Activated T-helper 1 cell treated with anti-CD3 and anti-CD28 coated beads, Interleukin-12 subunit alpha, Interleukin-12 subunit beta, Interleukin-2, Interleukin-4 antibody, amounts not matched to agents 30 ng/mL and 10 ng/mL and 1 ng/mL, durations not matched to agents 14 hours and 24 hours and 36 hours (primary cell): ENCODE measurements at regions not wholly inside any gene's neighbourhood (a gene's known extent, or its start where the extent isn't known, plus 50 kb on each side); places are given as distances from the start of the nearest gene placed in this dataset.
"Not testable (repeated sequence)": the region's sequence is repeated elsewhere in the genome, so short reads cannot be mapped to it uniquely, and the experiment has no call there.

Source experiments
- DNase-seq: peaks from one replicate; pipeline ENCODE4 v3.0.0; 2021; ENCODE audit warnings: low spot score
- H3K27ac Mint-ChIP-seq: one replicate; pipeline ENCODE4 v1.8.0; 2021; ENCODE audit warnings: mild to moderate bottlenecking, mixed read lengths
- H3K27me3 Mint-ChIP-seq: one replicate; pipeline ENCODE4 v1.8.0; 2022; ENCODE audit warnings: mild to moderate bottlenecking, moderate library complexity, mixed read lengths; ENCODE audit not compliant: insufficient read depth
- H3K36me3 Mint-ChIP-seq: one replicate; pipeline ENCODE4 v1.8.0; 2021; ENCODE audit warnings: low read depth, mixed read lengths
- H3K4me1 Mint-ChIP-seq: one replicate; pipeline ENCODE4 v1.8.0; 2021; ENCODE audit warnings: low read depth, mixed read lengths
- H3K4me3 Mint-ChIP-seq: one replicate; pipeline ENCODE4 v1.8.0; 2021; ENCODE audit warnings: mild to moderate bottlenecking, moderate library complexity, mixed read lengths
- H3K9me3 Mint-ChIP-seq: one replicate; pipeline ENCODE4 v1.8.0; 2021; ENCODE audit warnings: mixed read lengths
- intact Hi-C: fragments of 100-400 bp; cut with micrococcal nuclease; formaldehyde crosslinking; loops from one replicate; pipeline ENCODE4 v1.15.1; 2024

- Mint-ChIP-seq H3K27ac (no peak overlapping the region), H3K36me3 (no peaks in the 10 kb centered on the region), H3K4me3 (no peak overlapping the region), H3K27me3 (no peaks in the 10 kb centered on the region), H3K4me1 (no peaks in the 10 kb centered on the region), H3K9me3 (peaks cover 7% of the 10 kb centered on the region)
- intact Hi-C loops: no loop called here
- DNase-seq: no peak
These were observed 304.3 kb downstream of the COL12A1 start for GRCh38 chr6:74901576-74901975.

DNA sequence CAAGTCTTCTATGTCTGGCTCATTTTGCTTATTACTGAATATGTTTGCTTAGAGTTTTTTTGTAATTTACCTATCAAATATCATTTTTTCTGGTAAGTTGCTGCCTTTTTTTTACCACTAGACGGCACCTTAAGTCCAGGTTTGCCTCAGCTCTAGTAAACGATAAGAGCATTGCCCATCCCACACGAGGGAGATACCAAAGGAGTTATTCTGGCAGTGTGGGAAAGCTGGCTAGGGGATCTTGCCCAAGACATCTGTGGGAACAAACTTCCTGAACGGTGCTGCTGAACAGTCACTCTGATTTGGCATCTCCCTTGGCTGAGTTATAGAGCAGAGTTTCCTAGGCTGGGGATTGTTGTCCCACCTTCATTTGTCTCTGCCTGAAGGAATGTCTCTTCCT, 306.4 kb downstream of the COL12A1 start:
- intact Hi-C loops: no loop called here
- H3K36me3 Mint-ChIP-seq: no peaks in the 10 kb centered on the region
- no peaks in the 10 kb centered on the region for H3K27me3 Mint-ChIP-seq

GRCh38 chr6:74892091-74892490, 313.8 kb downstream of the COL12A1 start:
- Mint-ChIP-seq H3K4me1 (no peaks in the 10 kb centered on the region), H3K27ac (no peak overlapping the region), H3K36me3 (no peaks in the 10 kb centered on the region), H3K4me3 (no peak overlapping the region), H3K27me3 (no peaks in the 10 kb centered on the region), H3K9me3 (no peaks in the 10 kb centered on the region)
- intact Hi-C loops: no loop called here
- DNase-seq: no peak

More for the DNA sequence above, 306.4 kb downstream of the COL12A1 start:
- no peak overlapping the region for H3K4me3 Mint-ChIP-seq
- H3K9me3 Mint-ChIP-seq: peaks cover 7% of the 10 kb centered on the region
- H3K27ac Mint-ChIP-seq: no peak overlapping the region
- H3K4me1 Mint-ChIP-seq: no peaks in the 10 kb centered on the region
- DNase-seq: no peak

DNA sequence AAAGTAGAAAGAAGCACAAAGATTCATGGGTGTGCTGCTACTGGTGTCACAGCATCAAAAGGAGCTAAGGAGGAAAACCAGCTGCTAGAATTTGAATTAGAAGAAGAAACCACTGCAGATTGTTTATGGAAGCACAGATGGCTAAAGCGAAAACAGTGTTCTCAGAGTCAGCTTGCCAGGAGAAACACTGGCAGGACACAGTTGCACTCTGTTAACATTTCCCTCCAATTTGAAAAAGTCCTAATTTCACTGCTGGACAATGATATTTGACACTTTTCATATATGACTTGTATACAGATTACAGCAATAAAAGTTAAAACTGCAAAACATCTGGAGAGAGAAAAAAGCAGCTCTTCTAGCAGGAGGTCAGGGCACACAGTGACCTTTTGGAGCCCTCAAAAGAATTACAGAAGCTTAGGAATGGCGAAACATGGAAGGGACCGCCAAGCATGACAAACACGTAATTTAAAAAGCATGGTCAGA, 314.5 kb downstream of the COL12A1 start:
- Mint-ChIP-seq H3K9me3 (no peaks in the 10 kb centered on the region), H3K4me1 (no peaks in the 10 kb centered on the region)

DNA sequence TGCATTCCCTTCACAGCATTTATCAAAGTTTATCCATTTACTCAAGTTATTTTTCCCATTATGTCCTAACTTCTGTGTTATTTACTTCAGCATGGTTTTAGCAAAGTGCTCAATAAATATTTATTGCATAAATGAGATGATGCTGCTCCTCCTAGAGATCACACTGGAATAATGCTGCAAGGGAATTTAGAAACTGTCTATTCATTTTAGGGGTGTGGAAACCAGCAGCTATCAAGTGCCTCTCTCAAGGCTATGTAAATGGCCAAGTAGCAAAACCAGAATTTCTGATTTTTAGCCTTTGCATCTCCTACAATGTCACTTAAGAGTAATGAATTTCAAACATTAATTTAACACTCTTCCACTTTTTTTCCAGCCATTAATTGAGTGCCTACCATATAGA, 316.2 kb downstream of the COL12A1 start:
- Mint-ChIP-seq H3K27me3 (no peaks in the 10 kb centered on the region), H3K4me1 (no peaks in the 10 kb centered on the region), H3K4me3 (no peak overlapping the region), H3K36me3 (no peaks in the 10 kb centered on the region), H3K27ac (no peak overlapping the region), H3K9me3 (no peaks in the 10 kb centered on the region)
- no peak for DNase-seq
- intact Hi-C loops: no loop called here

More for the DNA sequence above, 314.5 kb downstream of the COL12A1 start:
- Mint-ChIP-seq H3K27ac (no peak overlapping the region), H3K4me3 (no peak overlapping the region), H3K36me3 (no peaks in the 10 kb centered on the region), H3K27me3 (no peaks in the 10 kb centered on the region)
- intact Hi-C loops: no loop called here
- no peak for DNase-seq

DNA sequence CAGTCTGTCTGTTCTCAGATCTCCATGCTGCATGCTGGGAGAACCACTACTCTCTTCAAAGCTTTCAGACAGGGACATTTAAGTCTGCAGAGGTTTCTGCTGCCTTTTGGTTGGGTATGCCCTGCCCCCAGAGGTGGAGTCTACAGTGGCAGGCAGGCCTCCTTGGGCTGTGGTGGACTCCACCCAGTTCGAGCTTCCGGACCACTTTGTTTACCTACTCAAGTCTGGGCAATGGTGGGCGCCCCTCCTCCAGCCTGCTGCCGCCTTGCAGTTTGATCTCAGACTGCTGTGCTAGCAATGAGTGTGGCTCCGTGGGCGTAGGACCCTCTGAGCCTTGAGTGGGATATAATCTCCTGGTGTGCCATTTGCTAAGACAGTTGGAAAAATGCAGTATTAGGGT, 317.1 kb downstream of the COL12A1 start:
- H3K4me3 Mint-ChIP-seq, H3K27ac Mint-ChIP-seq, H3K4me1 Mint-ChIP-seq, H3K9me3 Mint-ChIP-seq, DNase-seq, H3K36me3 Mint-ChIP-seq, H3K27me3 Mint-ChIP-seq, intact Hi-C loops: not testable (repeated sequence)

DNA sequence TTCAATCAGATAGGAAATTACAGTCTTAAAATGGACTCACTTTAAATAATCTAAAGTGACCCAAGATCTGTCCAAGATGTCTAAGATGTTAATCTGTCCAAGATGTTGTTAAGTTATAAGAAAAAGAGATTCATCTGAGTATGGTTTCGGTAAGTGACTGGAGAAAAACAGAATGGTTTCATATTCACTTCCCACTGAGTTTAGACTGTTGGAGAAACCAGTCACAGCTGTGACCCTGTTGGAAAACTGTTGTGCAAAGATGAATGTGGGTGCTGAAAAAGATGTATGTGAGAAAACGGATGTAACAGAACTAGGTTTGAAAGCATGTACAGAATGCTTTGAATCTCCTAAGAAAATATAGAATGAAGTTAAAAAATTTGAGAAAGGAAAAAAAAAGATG, 325.9 kb downstream of the COL12A1 start:
- intact Hi-C loops: no loop called here

DNA sequence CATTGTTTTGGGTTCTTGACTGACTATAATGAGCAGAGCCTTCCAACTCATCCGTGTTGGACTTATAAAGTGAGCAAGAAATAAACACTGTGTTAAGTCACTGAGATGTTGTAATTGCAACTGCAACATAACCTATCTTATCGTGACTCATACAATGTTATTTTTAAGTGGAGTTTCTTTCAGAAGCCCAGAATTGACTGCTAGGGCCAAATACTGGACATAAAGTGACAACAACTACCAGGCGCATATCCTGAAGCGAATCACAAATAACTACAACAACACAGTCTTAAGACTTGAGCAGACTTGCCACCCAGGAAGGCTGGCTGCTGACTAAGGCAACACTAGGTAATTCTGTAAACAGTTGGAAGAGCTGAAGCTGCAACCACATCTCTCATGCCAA, 326.6 kb downstream of the COL12A1 start:
- peaks cover 8% of the 10 kb centered on the region for H3K9me3 Mint-ChIP-seq
- no peak for DNase-seq
- no peaks in the 10 kb centered on the region for H3K4me1 Mint-ChIP-seq
- no peak overlapping the region for H3K27ac Mint-ChIP-seq
- no peaks in the 10 kb centered on the region for H3K36me3 Mint-ChIP-seq
- no peak overlapping the region for H3K4me3 Mint-ChIP-seq
- no peaks in the 10 kb centered on the region for H3K27me3 Mint-ChIP-seq
- intact Hi-C loops: no loop called here

More for the DNA sequence above, 325.9 kb downstream of the COL12A1 start:
- Mint-ChIP-seq H3K4me1 (no peaks in the 10 kb centered on the region), H3K27me3 (no peaks in the 10 kb centered on the region), H3K9me3 (peaks cover 8% of the 10 kb centered on the region), H3K4me3 (no peak overlapping the region), H3K36me3 (no peaks in the 10 kb centered on the region), H3K27ac (no peak overlapping the region)
- DNase-seq: no peak

GRCh38 chr6:74875193-74875592, 330.7 kb downstream of the COL12A1 start:
- H3K36me3 Mint-ChIP-seq: no peaks in the 10 kb centered on the region
- no peaks in the 10 kb centered on the region for H3K4me1 Mint-ChIP-seq
- no peak overlapping the region for H3K27ac Mint-ChIP-seq
- H3K9me3 Mint-ChIP-seq: peaks cover 4% of the 10 kb centered on the region
- H3K4me3 Mint-ChIP-seq: no peak overlapping the region
- no peak for DNase-seq
- H3K27me3 Mint-ChIP-seq: no peaks in the 10 kb centered on the region
- intact Hi-C loops: no loop called here

DNA sequence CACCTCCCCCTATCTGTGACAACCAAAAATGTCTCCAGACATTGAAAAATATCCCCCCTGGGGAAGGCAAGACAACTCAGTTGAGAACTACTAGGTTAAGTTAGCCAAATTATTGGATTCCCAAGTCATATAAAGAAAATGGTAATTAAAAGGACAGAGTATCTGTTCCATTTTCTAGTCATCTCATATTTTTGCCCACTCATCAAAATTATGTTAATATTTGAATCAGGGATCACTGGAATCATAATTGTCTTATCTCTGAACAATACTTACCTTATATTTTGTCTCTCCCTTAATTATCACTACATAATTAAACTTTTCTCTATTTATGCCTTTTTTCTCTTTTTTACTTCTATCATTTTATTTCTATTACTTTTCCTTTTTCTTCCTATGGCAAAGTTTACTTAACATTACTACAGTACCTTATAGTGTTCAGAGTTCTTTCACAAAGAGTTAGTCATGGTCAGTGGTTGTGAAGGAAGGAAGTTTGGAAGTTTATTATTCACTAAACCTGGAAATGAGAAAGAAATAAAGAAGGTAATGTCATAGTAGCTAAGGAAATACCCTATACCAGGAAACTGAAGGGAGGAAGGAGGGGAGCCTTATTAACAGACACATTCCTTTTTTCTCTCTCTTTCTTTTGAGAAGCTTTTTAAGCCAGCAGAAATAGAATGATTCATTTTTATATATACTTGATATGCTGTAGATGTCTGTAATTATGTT, 332.9 kb downstream of the COL12A1 start:
- H3K9me3 Mint-ChIP-seq: no peaks in the 10 kb centered on the region
- no peaks in the 10 kb centered on the region for H3K36me3 Mint-ChIP-seq
- intact Hi-C loops: no loop called here
- no peaks in the 10 kb centered on the region for H3K4me1 Mint-ChIP-seq
- no peak overlapping the region for H3K4me3 Mint-ChIP-seq
- no peaks in the 10 kb centered on the region for H3K27me3 Mint-ChIP-seq
- DNase-seq: no peak
- no peak overlapping the region for H3K27ac Mint-ChIP-seq

GRCh38 chr6:74871757-74872156, 334.1 kb downstream of the COL12A1 start:
- intact Hi-C loops: no loop called here
- no peak overlapping the region for H3K4me3 Mint-ChIP-seq
- H3K27ac Mint-ChIP-seq: no peak overlapping the region
- no peak for DNase-seq
- H3K36me3 Mint-ChIP-seq: no peaks in the 10 kb centered on the region
- H3K4me1 Mint-ChIP-seq: no peaks in the 10 kb centered on the region
- no peaks in the 10 kb centered on the region for H3K27me3 Mint-ChIP-seq
- H3K9me3 Mint-ChIP-seq: no peaks in the 10 kb centered on the region

GRCh38 chr6:74870403-74870802, 335.4 kb downstream of the COL12A1 start:
- H3K27me3 Mint-ChIP-seq: peaks cover 2% of the 10 kb centered on the region
- intact Hi-C loops: no loop called here
- DNase-seq: no peak
- H3K4me3 Mint-ChIP-seq: no peak overlapping the region
- H3K36me3 Mint-ChIP-seq: no peaks in the 10 kb centered on the region
- H3K27ac Mint-ChIP-seq: no peak overlapping the region
- H3K9me3 Mint-ChIP-seq: no peaks in the 10 kb centered on the region
- H3K4me1 Mint-ChIP-seq: no peaks in the 10 kb centered on the region

- no peak for DNase-seq
- Mint-ChIP-seq H3K9me3 (no peaks in the 10 kb centered on the region), H3K4me1 (no peaks in the 10 kb centered on the region), H3K27ac (no peak overlapping the region), H3K4me3 (no peak overlapping the region), H3K36me3 (no peaks in the 10 kb centered on the region), H3K27me3 (peaks cover 2% of the 10 kb centered on the region)
- intact Hi-C loops: no loop called here
These were observed 338.6 kb downstream of the COL12A1 start for GRCh38 chr6:74867291-74867690.

DNA sequence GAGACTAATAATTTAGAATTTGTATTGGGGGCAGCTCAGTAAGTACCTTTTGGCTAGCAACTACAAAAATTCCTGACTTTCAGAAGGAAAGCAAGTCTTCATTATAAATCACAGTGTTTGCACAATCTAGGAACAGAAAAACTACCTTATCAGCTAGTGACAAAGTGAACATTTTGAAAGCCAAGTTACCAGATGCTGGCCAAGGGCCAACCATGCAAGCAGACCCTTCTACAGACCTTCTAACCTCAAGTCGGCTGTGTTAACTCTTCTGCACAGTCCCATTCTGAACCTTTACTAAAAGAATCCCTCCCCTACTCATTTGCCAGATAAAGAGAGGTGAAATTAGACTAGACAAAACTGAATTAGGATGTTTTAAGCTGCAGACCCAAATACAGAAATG, 341.9 kb downstream of the COL12A1 start:
- Mint-ChIP-seq H3K27ac (no peak overlapping the region), H3K4me3 (no peak overlapping the region), H3K27me3 (peaks cover 2% of the 10 kb centered on the region), H3K9me3 (no peaks in the 10 kb centered on the region), H3K4me1 (no peaks in the 10 kb centered on the region), H3K36me3 (no peaks in the 10 kb centered on the region)
- intact Hi-C loops: no loop called here
- no peak for DNase-seq
